ENCODE measurements at regions not wholly inside any gene's neighbourhood (a gene's known extent, or its start where the extent isn't known, plus 50 kb on each side); places are given as distances from the start of the nearest gene placed in this dataset.

- H3F3A ChIP-seq (ENCODE audit: insufficient read depth): no peaks in the 10 kb centered on the region
- TF ChIP-seq EZH2phosphoT487 (conservative IDR thresholded peaks at IDR 0.05; ENCODE audit: low read length): no peak
- TF ChIP-seq CTCF (IDR thresholded peaks at IDR 0.05; ENCODE audit: insufficient read depth, low read length, poor library complexity, severe bottlenecking): no peak
- H3K79me2 ChIP-seq (ENCODE audit: insufficient read depth, low read length): no peaks in the 10 kb centered on the region
- H3K4me2 ChIP-seq (ENCODE audit: low read depth, low read length, poor library complexity, severe bottlenecking): no peak overlapping the region
- H4K20me1 ChIP-seq (ENCODE audit: low read depth, low read length): no peaks in the 10 kb centered on the region
- no peaks in the 10 kb centered on the region for H3K36me3 ChIP-seq (ENCODE audit: low read length)
- no peak overlapping the region for H3K4me3 ChIP-seq (ENCODE audit: insufficient read depth, low read length, poor library complexity, severe bottlenecking)
- H3K9me2 ChIP-seq (replicated peaks; ENCODE audit: insufficient read depth, low read length): no peaks in the 10 kb centered on the region
- H3K27me3 ChIP-seq (ENCODE audit: low read length): no peaks in the 10 kb centered on the region
- no peak overlapping the region for H2AFZ ChIP-seq (ENCODE audit: low read depth, low read length, severe bottlenecking)
- no peak overlapping the region for H3K27ac ChIP-seq (ENCODE audit: low read depth, low read length)
- H3K9ac ChIP-seq (ENCODE audit: low read length): no peak overlapping the region
- no peaks in the 10 kb centered on the region for H3K9me3 ChIP-seq (ENCODE audit: insufficient read depth, low read length)
These were observed 208.3 kb upstream of the SPRED2 start for GRCh38 chr2:65640793-65641103.

- H3K4me2 ChIP-seq (ENCODE audit: low read depth, low read length, poor library complexity, severe bottlenecking): no peak overlapping the region
- H3K27ac ChIP-seq (ENCODE audit: low read depth, low read length): no peak overlapping the region
- TF ChIP-seq EZH2phosphoT487 (conservative IDR thresholded peaks at IDR 0.05; ENCODE audit: low read length) (no peak), CTCF (IDR thresholded peaks at IDR 0.05; ENCODE audit: insufficient read depth, low read length, poor library complexity, severe bottlenecking) (no peak)
- no peaks in the 10 kb centered on the region for H3K9me3 ChIP-seq (ENCODE audit: insufficient read depth, low read length)
- H2AFZ ChIP-seq (ENCODE audit: low read depth, low read length, severe bottlenecking): no peak overlapping the region
- H3F3A ChIP-seq (ENCODE audit: insufficient read depth): no peaks in the 10 kb centered on the region
- no peak overlapping the region for H3K9ac ChIP-seq (ENCODE audit: low read length)
- H3K4me3 ChIP-seq (ENCODE audit: insufficient read depth, low read length, poor library complexity, severe bottlenecking): no peak overlapping the region
- H4K20me1 ChIP-seq (ENCODE audit: low read depth, low read length): no peaks in the 10 kb centered on the region
- no peaks in the 10 kb centered on the region for H3K27me3 ChIP-seq (ENCODE audit: low read length)
- no peaks in the 10 kb centered on the region for H3K36me3 ChIP-seq (ENCODE audit: low read length)
- H3K79me2 ChIP-seq (ENCODE audit: insufficient read depth, low read length): no peaks in the 10 kb centered on the region
- H3K9me2 ChIP-seq (replicated peaks; ENCODE audit: insufficient read depth, low read length): no peaks in the 10 kb centered on the region
These were observed 206.9 kb upstream of the SPRED2 start for GRCh38 chr2:65639156-65639864.

GRCh38 chr2:65638443-65638842 lies 206.0 kb upstream of the SPRED2 start:
- H3K4me2 ChIP-seq (ENCODE audit: low read depth, low read length, poor library complexity, severe bottlenecking): no peak overlapping the region
- no peaks in the 10 kb centered on the region for H4K20me1 ChIP-seq (ENCODE audit: low read depth, low read length)
- H3K36me3 ChIP-seq (ENCODE audit: low read length): no peaks in the 10 kb centered on the region
- H3K9me3 ChIP-seq (ENCODE audit: insufficient read depth, low read length): no peaks in the 10 kb centered on the region
- H3K79me2 ChIP-seq (ENCODE audit: insufficient read depth, low read length): no peaks in the 10 kb centered on the region
- H2AFZ ChIP-seq (ENCODE audit: low read depth, low read length, severe bottlenecking): no peak overlapping the region
- no peaks in the 10 kb centered on the region for H3K27me3 ChIP-seq (ENCODE audit: low read length)
- H3K4me3 ChIP-seq (ENCODE audit: insufficient read depth, low read length, poor library complexity, severe bottlenecking): no peak overlapping the region
- TF ChIP-seq EZH2phosphoT487 (conservative IDR thresholded peaks at IDR 0.05; ENCODE audit: low read length) (no peak), CTCF (IDR thresholded peaks at IDR 0.05; ENCODE audit: insufficient read depth, low read length, poor library complexity, severe bottlenecking) (no peak)
- H3K9me2 ChIP-seq (replicated peaks; ENCODE audit: insufficient read depth, low read length): no peaks in the 10 kb centered on the region
- no peaks in the 10 kb centered on the region for H3F3A ChIP-seq (ENCODE audit: insufficient read depth)
- no peak overlapping the region for H3K9ac ChIP-seq (ENCODE audit: low read length)
- H3K27ac ChIP-seq (ENCODE audit: low read depth, low read length): no peak overlapping the region
